ENCODE measurements at regions not wholly inside any gene's neighbourhood (a gene's known extent, or its start where the extent isn't known, plus 50 kb on each side); places are given as distances from the start of the nearest gene placed in this dataset.

GRCh38 chr13:81676008-81676407, 1335.1 kb upstream of the SPRY2 start:
- Histone ChIP-seq H4K20me1 (ENCODE audit: insufficient read depth) (no peaks in the 10 kb centered on the region), H3K9ac (no peak overlapping the region), H3K4me2 (no peak overlapping the region), H3K27ac (no peak overlapping the region), H3K79me2 (ENCODE audit: insufficient read depth, low read depth) (no peaks in the 10 kb centered on the region), H3K36me3 (ENCODE audit: insufficient read depth) (no peaks in the 10 kb centered on the region), H3K27me3 (ENCODE audit: insufficient read depth, low read depth) (no peaks in the 10 kb centered on the region), H3K4me3 (IDR thresholded peaks at IDR 0.05; ENCODE audit: insufficient read depth, low read depth, low read length) (no peak overlapping the region), H2AFZ (ENCODE audit: low read depth) (no peak overlapping the region), H3K4me1 (ENCODE audit: low read depth, poor library complexity, severe bottlenecking) (no peaks in the 10 kb centered on the region)
- TF ChIP-seq CTCF (conservative IDR thresholded peaks at IDR 0.05; ENCODE audit: low read depth, low read length), result no peak

GRCh38 chr13:81671064-81671463, 1330.1 kb upstream of the SPRY2 start:
- no peak for TF ChIP-seq CTCF (conservative IDR thresholded peaks at IDR 0.05; ENCODE audit: low read depth, low read length)
- Histone ChIP-seq H3K4me2 (no peak overlapping the region), H3K36me3 (ENCODE audit: insufficient read depth) (no peaks in the 10 kb centered on the region), H3K4me1 (ENCODE audit: low read depth, poor library complexity, severe bottlenecking) (no peaks in the 10 kb centered on the region), H3K9ac (no peak overlapping the region), H4K20me1 (ENCODE audit: insufficient read depth) (no peaks in the 10 kb centered on the region), H3K27ac (no peak overlapping the region), H3K4me3 (IDR thresholded peaks at IDR 0.05; ENCODE audit: insufficient read depth, low read depth, low read length) (no peak overlapping the region), H3K79me2 (ENCODE audit: insufficient read depth, low read depth) (no peaks in the 10 kb centered on the region), H3K27me3 (ENCODE audit: insufficient read depth, low read depth) (no peaks in the 10 kb centered on the region), H2AFZ (ENCODE audit: low read depth) (no peak overlapping the region)

GRCh38 chr13:81670048-81670447, 1329.1 kb upstream of the SPRY2 start:
- Histone ChIP-seq H3K36me3 (ENCODE audit: insufficient read depth) (no peaks in the 10 kb centered on the region), H4K20me1 (ENCODE audit: insufficient read depth) (no peaks in the 10 kb centered on the region), H3K27me3 (ENCODE audit: insufficient read depth, low read depth) (no peaks in the 10 kb centered on the region), H3K4me2 (no peak overlapping the region), H3K27ac (no peak overlapping the region), H3K4me3 (IDR thresholded peaks at IDR 0.05; ENCODE audit: insufficient read depth, low read depth, low read length) (no peak overlapping the region), H3K79me2 (ENCODE audit: insufficient read depth, low read depth) (no peaks in the 10 kb centered on the region), H3K4me1 (ENCODE audit: low read depth, poor library complexity, severe bottlenecking) (no peaks in the 10 kb centered on the region), H2AFZ (ENCODE audit: low read depth) (no peak overlapping the region), H3K9ac (no peak overlapping the region)
- no peak for TF ChIP-seq CTCF (conservative IDR thresholded peaks at IDR 0.05; ENCODE audit: low read depth, low read length)

- Histone ChIP-seq H3K27me3 (ENCODE audit: insufficient read depth, low read depth) (no peaks in the 10 kb centered on the region), H3K9ac (no peak overlapping the region), H3K4me2 (no peak overlapping the region), H3K79me2 (ENCODE audit: insufficient read depth, low read depth) (no peaks in the 10 kb centered on the region), H3K4me3 (IDR thresholded peaks at IDR 0.05; ENCODE audit: insufficient read depth, low read depth, low read length) (no peak overlapping the region), H3K27ac (no peak overlapping the region), H3K36me3 (ENCODE audit: insufficient read depth) (no peaks in the 10 kb centered on the region), H4K20me1 (ENCODE audit: insufficient read depth) (no peaks in the 10 kb centered on the region), H3K4me1 (ENCODE audit: low read depth, poor library complexity, severe bottlenecking) (no peaks in the 10 kb centered on the region), H2AFZ (ENCODE audit: low read depth) (no peak overlapping the region)
- no peak for TF ChIP-seq CTCF (conservative IDR thresholded peaks at IDR 0.05; ENCODE audit: low read depth, low read length)
These were observed 1323.9 kb upstream of the SPRY2 start for GRCh38 chr13:81664872-81665271.

GRCh38 chr13:81659984-81660383, 1319.1 kb upstream of the SPRY2 start:
- no peaks in the 10 kb centered on the region for H3K27me3 ChIP-seq (ENCODE audit: insufficient read depth, low read depth)
- no peaks in the 10 kb centered on the region for H3K4me1 ChIP-seq (ENCODE audit: low read depth, poor library complexity, severe bottlenecking)
- H3K4me3 ChIP-seq (IDR thresholded peaks at IDR 0.05; ENCODE audit: insufficient read depth, low read depth, low read length), result no peak overlapping the region
- no peak overlapping the region for H3K4me2 ChIP-seq
- no peaks in the 10 kb centered on the region for H4K20me1 ChIP-seq (ENCODE audit: insufficient read depth)
- no peak for TF ChIP-seq CTCF (conservative IDR thresholded peaks at IDR 0.05; ENCODE audit: low read depth, low read length)
- no peak overlapping the region for H3K9ac ChIP-seq
- no peak overlapping the region for H3K27ac ChIP-seq
- no peak overlapping the region for H2AFZ ChIP-seq (ENCODE audit: low read depth)
- no peaks in the 10 kb centered on the region for H3K79me2 ChIP-seq (ENCODE audit: insufficient read depth, low read depth)
- no peaks in the 10 kb centered on the region for H3K36me3 ChIP-seq (ENCODE audit: insufficient read depth)

Measured in KMS-11 (cell line).